GM19438 (cell line): ENCODE measurements at regions not wholly inside any gene's neighbourhood (a gene's known extent, or its start where the extent isn't known, plus 50 kb on each side); places are given as distances from the start of the nearest gene placed in this dataset.
"Not testable (repeated sequence)": the region's sequence is repeated elsewhere in the genome, so short reads cannot be mapped to it uniquely, and the experiment has no call there.

Experiments used
- ATAC-seq: cut with Tn5 transposase; IDR thresholded peaks from one replicate; pipeline ENCODE4 v1.9.1; 2021; ENCODE audit warnings: low read depth; ENCODE audit not compliant: unreplicated experiment

GRCh38 chr2:120637847-120638246 is 97.8 kb upstream of the GLI2 start:
- ATAC-seq, result no peak

DNA sequence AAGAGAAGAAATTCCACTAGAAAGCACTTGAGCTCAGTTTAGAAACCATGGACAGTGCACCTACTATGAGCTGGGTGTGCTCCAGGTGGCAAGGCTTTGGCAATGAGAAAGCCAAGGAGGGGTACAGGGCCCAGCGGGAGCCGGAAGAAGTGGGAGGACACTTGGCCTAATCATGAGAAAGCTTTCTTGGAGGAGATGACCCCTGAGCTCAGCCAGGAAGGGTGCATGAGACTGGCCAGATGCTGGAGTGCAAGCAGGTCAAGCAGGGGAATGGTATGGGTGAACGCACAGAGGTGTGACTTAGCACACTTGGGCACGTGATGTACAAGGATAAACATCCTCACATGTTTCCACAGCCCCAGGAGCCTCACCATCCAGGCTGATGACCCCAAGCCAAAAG is 97.2 kb upstream of the GLI2 start:
- no peak for ATAC-seq

DNA sequence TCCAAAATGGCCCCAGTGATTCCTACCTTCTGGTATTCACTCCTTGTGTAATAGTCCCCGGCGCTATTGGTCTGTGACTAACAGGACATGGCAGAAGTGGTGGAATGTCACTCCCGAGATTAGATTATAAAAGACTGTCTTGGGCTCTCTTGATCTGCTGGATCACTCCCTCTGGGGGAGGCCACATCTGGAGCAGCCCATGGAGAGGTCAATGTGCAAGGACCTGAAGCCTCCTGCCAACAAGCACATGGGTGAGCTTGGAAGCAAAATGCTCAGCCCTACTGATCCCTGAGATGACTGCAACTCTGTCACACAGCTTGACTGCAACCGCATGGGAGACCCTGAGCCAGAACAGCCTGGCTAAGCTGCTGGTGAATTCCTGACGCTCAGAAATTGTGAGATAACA is 94.3 kb upstream of the GLI2 start:
- ATAC-seq, result no peak

GRCh38 chr2:120642646-120643045 is 93.0 kb upstream of the GLI2 start:
- ATAC-seq, result no peak

DNA sequence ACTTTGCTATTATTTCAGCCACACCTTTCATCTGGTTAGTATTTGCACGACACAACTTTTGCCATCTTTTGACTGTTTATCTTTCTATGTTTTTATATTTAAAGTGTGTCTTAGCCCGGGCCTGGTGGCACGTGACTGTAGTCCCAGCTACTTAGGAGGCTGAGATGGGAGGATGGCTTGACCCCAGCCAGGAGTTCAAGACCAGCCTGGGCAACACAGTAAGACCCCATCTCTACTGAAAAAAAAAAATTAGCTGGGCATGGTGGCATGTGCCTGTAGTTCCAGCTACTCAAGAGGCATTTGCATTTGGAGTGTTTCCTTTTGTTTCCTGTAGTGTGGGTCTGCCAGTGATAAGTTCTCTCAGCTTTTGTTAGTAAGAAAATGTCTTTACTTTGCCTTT is 88.7 kb upstream of the GLI2 start:
- no peak for ATAC-seq

DNA sequence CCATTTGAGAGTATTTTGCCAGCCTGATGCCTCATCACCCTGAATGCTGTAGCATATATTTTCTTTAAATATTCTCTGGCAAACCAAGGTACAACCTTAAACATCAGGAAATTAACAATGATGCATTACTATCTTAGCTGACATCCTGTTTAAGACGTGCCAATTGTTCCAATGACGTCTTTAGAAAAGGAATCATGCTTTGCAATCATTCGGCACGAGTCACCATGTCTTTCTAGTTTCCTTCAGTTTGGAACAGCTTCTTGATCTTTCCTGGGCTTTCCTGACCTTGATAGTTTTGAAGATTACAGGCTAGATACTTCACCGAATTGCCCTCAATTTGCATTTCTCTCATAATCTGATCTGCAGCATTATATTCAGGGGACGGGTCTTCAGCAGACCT is 88.2 kb upstream of the GLI2 start:
- ATAC-seq, result no peak

DNA sequence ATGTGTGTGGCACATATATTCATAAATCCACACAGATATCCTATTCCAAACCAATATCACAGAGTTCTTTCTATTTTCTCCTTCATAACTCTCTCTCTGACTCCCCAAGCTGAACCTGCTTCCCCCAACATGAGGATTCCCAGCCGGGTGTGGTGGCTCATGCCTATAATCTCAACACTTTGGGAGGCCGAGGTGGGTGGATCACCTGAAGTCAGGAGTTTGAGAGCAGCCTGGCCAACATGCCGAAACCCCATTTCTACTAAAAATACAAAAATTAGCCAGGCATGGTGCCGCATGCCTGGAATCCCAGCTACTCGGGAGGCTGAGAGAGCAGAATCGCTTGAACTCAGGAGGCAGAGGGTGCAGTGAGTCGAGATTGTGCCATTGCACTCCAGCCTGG is 86.3 kb upstream of the GLI2 start:
- not testable (repeated sequence) for ATAC-seq

DNA sequence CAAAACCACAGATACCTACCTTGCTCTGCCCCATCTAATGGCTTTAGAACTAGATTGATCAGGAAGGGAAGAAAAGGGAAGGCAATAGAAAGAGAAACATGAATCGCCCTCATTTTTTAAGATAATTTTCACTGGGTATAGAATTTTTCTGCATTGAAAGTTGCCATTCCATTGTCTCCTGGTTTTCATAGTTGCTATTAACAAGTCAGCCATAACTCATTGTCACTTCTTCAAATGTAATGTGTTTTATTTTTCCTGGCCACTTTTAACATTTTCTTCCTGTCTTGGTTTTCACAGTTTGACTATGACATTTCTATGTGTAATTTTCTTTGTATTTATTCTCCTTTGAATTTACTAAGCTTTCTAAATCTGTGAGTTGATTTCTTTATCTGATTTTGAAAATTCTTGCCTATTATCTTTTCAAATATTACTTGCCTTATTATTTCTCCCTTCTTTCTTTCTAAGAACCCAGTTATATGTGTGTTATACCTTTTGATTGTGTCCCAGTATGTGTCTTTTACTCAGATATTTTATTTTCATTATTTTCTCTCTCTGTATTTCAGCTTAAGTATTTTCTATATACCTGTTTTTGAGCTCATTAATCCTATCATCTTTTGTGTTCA is 85.5 kb upstream of the GLI2 start:
- ATAC-seq, result no peak

GRCh38 chr2:120651818-120652217 is 83.8 kb upstream of the GLI2 start:
- ATAC-seq, result no peak

- no peak for ATAC-seq
Observed at GRCh38 chr2:120653046-120653445, 82.6 kb upstream of the GLI2 start.

GRCh38 chr2:120653871-120654270 is 81.8 kb upstream of the GLI2 start:
- no peak for ATAC-seq

DNA sequence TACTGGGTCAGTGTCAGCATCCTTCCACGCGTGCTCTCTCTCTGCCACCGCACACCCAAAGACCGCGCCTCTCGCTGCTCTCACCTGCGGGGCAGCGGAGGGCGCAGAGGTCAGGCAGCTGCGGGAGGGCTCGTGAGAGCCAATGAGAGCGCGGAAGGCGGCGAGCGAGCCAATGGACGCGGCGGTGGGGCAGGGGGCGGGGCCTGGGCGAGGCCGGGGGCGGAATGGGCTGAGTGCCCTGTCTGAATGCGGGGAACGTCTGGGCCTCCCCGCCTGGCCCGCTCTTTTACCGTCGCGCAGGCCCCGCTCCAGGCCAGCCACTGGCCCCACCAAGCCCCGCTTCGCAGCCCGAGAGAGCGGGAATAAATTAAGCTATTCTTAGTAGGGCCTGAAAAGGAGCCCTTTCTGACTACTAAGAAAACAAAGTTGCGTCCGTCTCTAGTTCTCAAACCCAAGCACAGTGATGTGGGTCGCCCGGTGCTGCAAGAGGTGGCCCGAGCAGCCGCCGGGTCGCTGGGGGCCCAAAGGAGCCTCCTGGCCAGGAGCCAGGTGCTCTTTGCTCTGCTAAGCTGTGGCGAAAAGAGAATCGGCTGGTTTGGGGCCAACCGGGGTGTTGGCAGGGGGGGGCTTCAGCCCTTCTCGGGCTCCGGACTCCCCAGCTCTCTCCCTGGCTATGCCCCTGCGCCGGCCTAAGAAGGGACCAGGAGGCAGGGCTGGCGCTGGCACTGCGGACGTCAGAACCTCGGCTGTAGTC is 81.1 kb upstream of the GLI2 start:
- no peak for ATAC-seq

DNA sequence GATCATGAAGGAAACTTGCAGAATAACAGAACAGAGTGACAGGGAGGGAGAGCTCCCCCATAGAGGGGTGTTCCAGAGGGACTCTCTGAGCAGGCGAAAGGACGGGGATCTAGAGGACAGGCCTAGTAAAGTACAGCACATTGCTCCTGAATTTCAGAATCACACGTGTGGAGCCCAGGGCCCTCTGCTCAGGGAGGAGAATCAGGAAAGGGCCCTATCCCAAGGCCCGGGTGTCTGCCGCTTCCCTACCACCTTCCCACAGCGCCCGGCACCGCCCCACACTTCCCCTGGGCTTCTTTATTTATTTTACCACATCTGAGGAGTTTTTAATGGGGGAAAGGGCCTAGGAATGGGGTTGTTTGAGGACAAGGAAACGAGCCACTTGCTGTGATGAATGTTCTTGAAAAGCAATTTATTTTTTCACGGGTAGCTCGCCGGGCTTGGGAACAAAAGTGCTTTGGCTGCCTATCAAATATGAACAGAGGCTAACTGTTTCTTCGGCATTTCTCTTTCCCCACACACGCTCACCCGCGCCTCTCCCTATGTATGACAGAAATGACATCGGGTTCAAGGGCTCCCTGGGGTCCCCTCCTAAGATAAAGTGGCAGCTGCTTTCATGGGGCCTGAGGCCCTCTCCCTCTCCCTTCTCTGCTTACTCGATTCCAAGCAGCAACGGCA is 79.3 kb upstream of the GLI2 start:
- ATAC-seq, result no peak

- ATAC-seq, result no peak
Observed at GRCh38 chr2:120658042-120658769, 77.5 kb upstream of the GLI2 start.

- no peak for ATAC-seq
Observed at GRCh38 chr2:120658770-120659158, 76.9 kb upstream of the GLI2 start.

DNA sequence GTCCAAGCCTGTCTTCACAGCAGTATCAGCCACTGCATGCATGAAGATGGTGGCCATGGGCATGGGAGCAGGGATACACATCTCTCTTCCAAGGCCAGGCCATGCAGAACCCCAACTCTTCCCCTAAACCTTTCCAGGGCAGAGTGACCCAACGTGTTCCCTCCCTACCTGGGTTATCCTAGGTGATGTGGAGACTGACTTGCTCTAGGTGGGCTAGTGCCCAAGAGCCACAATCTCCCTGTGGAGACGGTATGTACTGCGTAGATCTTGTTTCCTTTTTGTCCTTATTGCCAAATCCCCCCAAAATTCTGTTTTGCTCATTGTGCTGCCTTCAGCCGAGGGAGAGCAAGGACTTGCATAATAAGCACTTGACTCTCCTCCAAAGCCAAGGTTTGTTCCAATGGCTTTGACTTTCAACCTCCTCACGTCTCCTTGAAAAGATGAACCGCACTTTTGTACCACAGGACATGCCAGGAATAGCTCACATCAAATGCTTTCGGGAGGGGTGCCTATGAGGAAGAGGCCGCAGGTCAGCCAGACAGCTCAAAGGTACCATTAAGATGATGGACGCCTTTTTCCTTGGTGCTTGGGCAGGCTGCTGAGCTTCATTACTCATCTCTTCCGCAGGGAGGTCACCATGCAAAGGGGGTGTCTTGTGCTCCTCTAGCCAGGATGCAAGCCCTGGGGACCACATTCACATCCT is 76.2 kb upstream of the GLI2 start:
- no peak for ATAC-seq

DNA sequence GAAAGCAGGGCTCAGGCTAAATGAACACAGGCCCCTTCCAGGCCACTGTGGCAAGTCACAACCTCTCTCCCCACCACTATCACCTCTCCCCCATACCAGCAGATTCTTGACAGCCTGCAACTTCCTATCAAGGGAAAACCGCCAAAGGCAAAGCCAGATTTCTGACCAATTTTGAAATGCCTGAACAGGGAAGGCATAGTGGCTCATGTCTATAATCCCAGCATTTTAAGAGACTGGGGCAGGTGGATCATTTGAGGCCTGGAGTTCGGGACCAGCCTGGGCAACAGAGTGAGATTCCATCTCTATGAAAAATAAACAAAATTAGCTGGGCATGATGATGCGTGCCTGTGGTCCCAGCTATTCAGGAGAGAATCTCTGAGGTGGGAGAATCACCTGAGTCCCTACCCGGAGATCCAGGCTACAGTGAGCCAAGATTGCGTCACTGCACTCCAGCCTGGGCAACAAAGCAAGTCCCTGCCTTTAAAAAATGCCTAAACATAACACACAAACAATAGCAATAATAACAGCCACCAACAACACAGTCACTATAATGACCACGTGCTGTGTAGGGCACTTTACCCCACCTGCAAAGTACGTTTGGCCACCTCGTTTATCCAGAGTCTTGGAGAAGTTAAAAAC is 75.5 kb upstream of the GLI2 start:
- no peak for ATAC-seq

GRCh38 chr2:120660771-120661459 is 74.8 kb upstream of the GLI2 start:
- ATAC-seq, result no peak

- no peak for ATAC-seq
Observed at GRCh38 chr2:120661551-120661950, 74.1 kb upstream of the GLI2 start.

DNA sequence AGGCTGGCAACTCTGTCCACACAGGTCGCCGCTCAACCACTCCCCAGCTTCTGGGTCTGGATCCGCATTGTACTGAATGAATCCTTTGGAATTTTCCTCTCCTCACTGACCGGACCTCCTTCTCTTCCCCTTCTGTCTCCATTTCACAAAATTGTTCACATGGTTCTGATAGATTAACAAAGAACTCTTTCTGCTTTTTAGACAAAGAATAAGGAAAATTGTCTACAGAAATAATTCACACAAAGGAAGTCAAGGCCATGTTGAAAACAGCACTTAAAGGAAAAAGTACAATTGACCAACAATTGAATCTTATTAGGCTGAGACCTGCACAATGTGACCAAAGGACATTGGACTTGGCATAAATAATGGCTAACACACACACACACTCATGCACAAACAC is 73.6 kb upstream of the GLI2 start:
- no peak for ATAC-seq
